ENCODE measurements at regions not wholly inside any gene's neighbourhood (a gene's known extent, or its start where the extent isn't known, plus 50 kb on each side); places are given as distances from the start of the nearest gene placed in this dataset.

DNA sequence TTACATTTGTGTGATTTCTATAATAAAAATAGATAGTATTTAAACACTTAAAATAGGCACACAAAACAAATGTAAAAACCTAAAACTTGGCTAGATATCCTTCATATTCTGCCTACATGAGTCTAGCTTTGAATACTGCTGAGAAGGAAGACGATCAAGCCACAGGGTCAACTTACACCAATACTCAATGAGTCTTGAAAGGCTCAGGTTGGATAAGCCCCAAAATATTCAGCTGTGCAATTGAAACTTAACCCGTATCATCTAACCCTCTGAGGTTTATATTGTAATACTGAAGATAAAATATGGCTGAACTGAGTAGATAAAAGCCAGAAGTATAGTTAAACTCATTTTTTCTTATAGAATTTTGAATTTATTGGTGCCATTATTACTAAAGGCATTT lies 313.0 kb upstream of the NRXN1 start:
- TF ChIP-seq CTCF (IDR thresholded peaks at IDR 0.05; ENCODE audit: poor library complexity) (no peak), EZH2 (IDR thresholded peaks at IDR 0.05; ENCODE audit: borderline replicate concordance) (no peak), EZH2phosphoT487 (IDR thresholded peaks at IDR 0.05; ENCODE audit: low read depth, severe bottlenecking, unreplicated experiment) (no peak)
